Mesenchymal stem cell (in vitro differentiated cells and primary cell): ENCODE measurements at regions not wholly inside any gene's neighbourhood (a gene's known extent, or its start where the extent isn't known, plus 50 kb on each side); places are given as distances from the start of the nearest gene placed in this dataset.

ENCODE experiments used
- DNase-seq: peaks from one replicate; pipeline ENCODE4 v3.0.0-alpha.2; 2013
- H2AFZ ChIP-seq: one replicate; pipeline ENCODE4 v1.6.1; 2013; ENCODE audit warnings: low read depth, mild to moderate bottlenecking, control low read depth, inconsistent platforms, low read length, moderate library complexity
- H2AK5ac ChIP-seq: 2 replicates; pipeline ENCODE4 v1.6.1; 2013; ENCODE audit warnings: low read length, moderate library complexity, mild to moderate bottlenecking, inconsistent platforms; ENCODE audit not compliant: severe bottlenecking
- H2BK120ac ChIP-seq: one replicate; pipeline ENCODE4 v1.6.1; 2013; ENCODE audit warnings: low read depth, mild to moderate bottlenecking, inconsistent platforms, low read length, moderate library complexity
- H2BK12ac ChIP-seq, 2 experiments: one replicate each; pipeline ENCODE4 v1.6.1; 2013; ENCODE audit warnings: inconsistent platforms in 2 of 2, low read length in 2 of 2, mild to moderate bottlenecking in 2 of 2, moderate library complexity in 2 of 2, control low read depth in 1 of 2
- H2BK15ac ChIP-seq: one replicate; pipeline ENCODE4 v1.6.1; 2013; ENCODE audit warnings: mild to moderate bottlenecking, low read depth, inconsistent platforms; ENCODE audit not compliant: poor library complexity, severe bottlenecking
- H2BK5ac ChIP-seq: 2 replicates; pipeline ENCODE4 v1.6.1; 2013; ENCODE audit warnings: low read depth, mild to moderate bottlenecking, low read length, control low read depth, inconsistent platforms; ENCODE audit not compliant: poor library complexity, severe bottlenecking
- H3K14ac ChIP-seq, 2 experiments: one replicate each; pipeline ENCODE4 v1.6.1; 2013; ENCODE audit warnings: inconsistent platforms in 2 of 2, low read length in 2 of 2, control low read depth in 1 of 2, mild to moderate bottlenecking in 1 of 2, moderate library complexity in 1 of 2
- H3K18ac ChIP-seq, 2 experiments: one replicate each; pipeline ENCODE4 v1.6.1; 2013; ENCODE audit warnings: inconsistent platforms in 2 of 2, low read length in 2 of 2, control low read depth in 1 of 2, low read depth in 1 of 2, mild to moderate bottlenecking in 1 of 2
- H3K23ac ChIP-seq, 2 experiments: one replicate each; pipeline ENCODE4 v1.6.1; 2013; ENCODE audit warnings: inconsistent platforms in 2 of 2, low read length in 2 of 2, mild to moderate bottlenecking in 2 of 2, moderate library complexity in 2 of 2, control low read depth in 1 of 2
- H3K27ac ChIP-seq: 2 replicates; pipeline ENCODE4 v1.5.1; 2013; ENCODE audit warnings: mild to moderate bottlenecking, moderate library complexity, low read length, control low read depth, inconsistent platforms; ENCODE audit not compliant: poor library complexity, severe bottlenecking
- H3K27me3 ChIP-seq, 2 experiments: 2 replicates each; pipeline versions ENCODE4 v1.6.1 to v1.7.0; 2013; ENCODE audit warnings: low read length in 2 of 2, mild to moderate bottlenecking in 2 of 2, moderate library complexity in 2 of 2, control low read depth in 1 of 2, inconsistent platforms in 1 of 2; ENCODE audit not compliant: control insufficient read depth in 1 of 2, insufficient read depth in 1 of 2
- H3K36me3 ChIP-seq, 2 experiments: 2 replicates each; pipeline versions ENCODE4 v1.6.1 to v1.7.0; 2013; ENCODE audit warnings: low read length in 2 of 2, control low read depth in 1 of 2, inconsistent platforms in 1 of 2, low read depth in 1 of 2, mild to moderate bottlenecking in 1 of 2; ENCODE audit not compliant: insufficient read depth in 2 of 2, control insufficient read depth in 1 of 2
- H3K4ac ChIP-seq, 2 experiments: one replicate each; pipeline ENCODE4 v1.6.1; 2013; ENCODE audit warnings: inconsistent platforms in 2 of 2, low read length in 2 of 2, mild to moderate bottlenecking in 2 of 2, moderate library complexity in 2 of 2, control low read depth in 1 of 2, low read depth in 1 of 2
- H3K4me1 ChIP-seq: 2 replicates; pipeline ENCODE4 v1.6.1; 2013; ENCODE audit warnings: low read depth, low read length, control low read depth; ENCODE audit not compliant: control insufficient read depth, insufficient read depth
- H3K4me2 ChIP-seq: 2 replicates; pipeline ENCODE4 v1.6.1; 2013; ENCODE audit warnings: low read length, mild to moderate bottlenecking, inconsistent platforms; ENCODE audit not compliant: poor library complexity, severe bottlenecking
- H3K4me3 ChIP-seq, 2 experiments: 2 replicates each; pipeline versions ENCODE4 v1.5.1 to v1.7.0; 2013; ENCODE audit warnings: low read length in 2 of 2, mild to moderate bottlenecking in 2 of 2, control low read depth in 1 of 2, low read depth in 1 of 2; ENCODE audit not compliant: insufficient read depth in 1 of 2
- H3K79me1 ChIP-seq: replicated peaks from 2 replicates; pipeline ENCODE4 v1.6.1; 2013; ENCODE audit warnings: mild to moderate bottlenecking, control low read depth, low read length, inconsistent platforms; ENCODE audit not compliant: poor library complexity, severe bottlenecking
- H3K9ac ChIP-seq: 2 replicates; pipeline ENCODE4 v1.7.0; 2013; ENCODE audit warnings: mild to moderate bottlenecking, low read length, moderate library complexity
- H3K9me3 ChIP-seq: 2 replicates; pipeline ENCODE4 v1.7.0; 2013; ENCODE audit warnings: mild to moderate bottlenecking, low read length; ENCODE audit not compliant: control insufficient read depth
- H4K8ac ChIP-seq: one replicate; pipeline ENCODE4 v1.6.1; 2013; ENCODE audit warnings: inconsistent platforms, mild to moderate bottlenecking, low read length, moderate library complexity
- H4K91ac ChIP-seq: one replicate; pipeline ENCODE4 v1.6.1; 2013; ENCODE audit warnings: mild to moderate bottlenecking, low read length, inconsistent platforms
- WGBS: methylation state at CpG from one replicate; pipeline ENCODE4 v1.1.7; 2013; ENCODE audit warnings: mixed read lengths; 5-methylcytosine and 5-hydroxymethylcytosine counted together

DNA sequence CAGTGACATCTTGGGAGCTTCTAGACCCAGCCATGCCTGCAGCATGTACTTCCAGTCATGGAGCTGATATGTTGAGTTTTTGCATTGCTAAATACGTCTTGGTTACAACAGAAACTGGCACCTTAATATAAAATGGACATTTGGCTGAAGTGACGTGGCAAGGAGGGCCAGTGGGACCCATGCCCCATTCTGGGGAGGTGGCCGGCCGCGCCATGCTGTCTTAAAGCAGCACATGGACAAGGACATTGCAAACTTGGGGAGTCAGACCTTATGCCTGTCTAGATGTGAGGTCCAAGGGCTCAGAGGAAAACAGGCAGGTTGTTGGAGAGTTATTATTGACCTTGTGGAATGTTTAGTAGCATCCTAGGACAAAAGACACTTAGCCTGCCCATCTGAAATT is 588.0 kb upstream of the CDH4 start:
- Histone ChIP-seq H4K91ac (no peak overlapping the region), H3K14ac (no peak overlapping the region), H2BK12ac (no peak overlapping the region), H3K4ac (no peak overlapping the region), H3K18ac (no peak overlapping the region), H3K23ac (no peak overlapping the region), H2BK5ac (no peak overlapping the region), H3K9ac (no peak overlapping the region), H2AFZ (no peak overlapping the region), H3K27ac (no peak overlapping the region), H3K79me1 (no peaks in the 10 kb centered on the region), H2BK15ac (no peak overlapping the region), H3K9me3 (no peaks in the 10 kb centered on the region), H3K27me3 (peaks cover 0 to 5% of the 10 kb centered on the region in 2 experiments), H3K4me2 (no peak overlapping the region), H3K4me3 (no peak overlapping the region), H2BK120ac (no peak overlapping the region), H3K4me1 (no peaks in the 10 kb centered on the region), H4K8ac (no peak overlapping the region), H3K36me3 (no peaks in the 10 kb centered on the region), H2AK5ac (no peak overlapping the region)
- DNase-seq, result no peak
- WGBS, result 71% methylated on average over 5 of the region's 5 CpGs

DNA sequence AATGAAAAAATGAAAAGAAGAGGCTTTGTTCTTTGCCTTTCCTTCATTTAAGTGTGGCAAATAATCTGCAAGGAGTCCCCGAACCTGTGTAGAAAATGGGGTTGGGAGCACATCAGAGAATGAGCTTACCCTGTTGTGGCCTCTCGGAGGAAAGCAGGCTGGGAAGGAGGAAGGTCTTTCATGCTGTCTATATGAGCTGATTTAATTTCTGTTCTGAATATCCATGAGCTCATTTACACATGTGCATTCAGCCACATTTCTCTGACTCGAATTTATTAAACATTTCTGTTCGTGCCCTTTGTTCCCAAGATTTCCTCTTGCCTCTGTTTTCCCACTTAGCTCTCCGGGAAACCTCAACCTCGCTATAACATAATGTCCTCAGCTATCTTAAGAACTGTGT is 584.4 kb upstream of the CDH4 start:
- Histone ChIP-seq H3K4me3 (no peak overlapping the region), H3K27me3 (peaks cover 0 to 5% of the 10 kb centered on the region in 2 experiments), H2BK15ac (no peak overlapping the region), H3K4me2 (no peak overlapping the region), H4K8ac (no peak overlapping the region), H3K23ac (no peak overlapping the region), H3K14ac (no peak overlapping the region), H3K79me1 (no peaks in the 10 kb centered on the region), H2BK5ac (no peak overlapping the region), H3K36me3 (no peaks in the 10 kb centered on the region), H2BK120ac (no peak overlapping the region), H2BK12ac (no peak overlapping the region), H3K4ac (no peak overlapping the region), H3K27ac (no peak overlapping the region), H3K4me1 (no peaks in the 10 kb centered on the region), H2AFZ (no peak overlapping the region), H3K18ac (no peak overlapping the region), H3K9me3 (no peaks in the 10 kb centered on the region), H2AK5ac (no peak overlapping the region), H4K91ac (no peak overlapping the region), H3K9ac (no peak overlapping the region)
- 63% methylated on average over 4 of the region's 6 CpGs for WGBS
- DNase-seq, result no peak

DNA sequence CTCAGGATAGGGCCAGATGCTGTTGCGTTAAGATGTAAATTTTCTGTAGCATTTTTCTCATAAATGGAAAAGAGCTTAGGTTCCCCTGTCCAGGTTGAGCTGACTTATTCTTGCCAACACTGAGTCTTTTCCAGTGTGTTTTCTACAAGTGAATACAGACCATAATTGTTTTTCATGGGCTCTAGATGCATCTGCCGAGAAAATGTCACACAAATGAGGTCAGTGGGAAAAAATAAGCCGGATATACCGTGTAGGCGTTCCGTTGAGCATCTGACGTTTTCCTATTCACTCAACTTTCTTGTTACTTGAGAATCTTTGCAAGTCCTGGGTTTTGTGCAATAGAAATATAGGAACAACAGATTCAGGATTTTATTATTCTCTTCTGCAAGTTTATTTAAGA is 582.9 kb upstream of the CDH4 start:
- no peak overlapping the region for H2AK5ac ChIP-seq
- H3K9me3 ChIP-seq, result no peaks in the 10 kb centered on the region
- H3K4ac ChIP-seq, result no peak overlapping the region
- no peak overlapping the region for H2AFZ ChIP-seq
- H2BK5ac ChIP-seq, result no peak overlapping the region
- no peaks in the 10 kb centered on the region for H3K4me1 ChIP-seq
- H3K4me3 ChIP-seq, result no peak overlapping the region
- no peak overlapping the region for H3K27ac ChIP-seq
- peaks cover 0 to 2% of the 10 kb centered on the region in 2 experiments for H3K27me3 ChIP-seq
- no peak overlapping the region for H4K8ac ChIP-seq
- no peak overlapping the region for H2BK120ac ChIP-seq
- H3K23ac ChIP-seq, result no peak overlapping the region
- no peaks in the 10 kb centered on the region for H3K36me3 ChIP-seq
- H4K91ac ChIP-seq, result no peak overlapping the region
- WGBS, result 77% methylated on average over 3 of the region's 7 CpGs
- DNase-seq, result no peak
- no peaks in the 10 kb centered on the region for H3K79me1 ChIP-seq
- H3K4me2 ChIP-seq, result no peak overlapping the region
- H3K18ac ChIP-seq, result no peak overlapping the region
- no peak overlapping the region for H3K14ac ChIP-seq
- no peak overlapping the region for H2BK12ac ChIP-seq
- H2BK15ac ChIP-seq, result no peak overlapping the region
- no peak overlapping the region for H3K9ac ChIP-seq

DNA sequence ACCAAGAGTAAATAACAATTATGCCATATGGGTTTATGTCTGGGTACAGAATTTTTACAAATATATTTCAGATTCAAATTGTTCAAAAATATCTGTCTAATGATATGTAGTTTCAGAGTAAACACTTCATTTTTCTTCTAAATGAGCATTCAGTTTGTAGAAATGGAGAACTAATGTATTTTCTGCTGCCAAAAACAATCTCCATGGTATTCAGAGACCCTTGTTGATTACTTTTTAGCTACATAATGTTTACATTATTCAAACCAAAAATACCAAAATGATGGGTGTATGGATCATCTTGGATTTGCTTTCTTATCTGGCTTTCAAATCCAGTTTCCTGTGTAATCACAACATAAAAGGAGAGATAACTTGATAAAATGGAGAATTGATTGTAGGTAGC is 576.0 kb upstream of the CDH4 start:
- DNase-seq, result no peak
- Histone ChIP-seq H4K91ac (no peak overlapping the region), H2AK5ac (no peak overlapping the region)

More for the DNA sequence above, 576.0 kb upstream of the CDH4 start:
- Histone ChIP-seq H3K14ac (no peak overlapping the region), H3K4me2 (no peak overlapping the region), H3K27ac (no peak overlapping the region), H2BK5ac (no peak overlapping the region), H3K4me3 (no peak overlapping the region), H3K9me3 (peaks cover 7% of the 10 kb centered on the region), H3K9ac (no peak overlapping the region), H2AFZ (no peak overlapping the region), H3K23ac (no peak overlapping the region), H3K4ac (no peak overlapping the region), H2BK15ac (no peak overlapping the region), H3K79me1 (no peaks in the 10 kb centered on the region), H3K4me1 (no peaks in the 10 kb centered on the region), H3K18ac (no peak overlapping the region), H3K36me3 (no peaks in the 10 kb centered on the region), H2BK120ac (no peak overlapping the region), H2BK12ac (no peak overlapping the region), H4K8ac (no peak overlapping the region), H3K27me3 (no peaks in the 10 kb centered on the region)
